ENCODE measurements at regions not wholly inside any gene's neighbourhood (a gene's known extent, or its start where the extent isn't known, plus 50 kb on each side); places are given as distances from the start of the nearest gene placed in this dataset.

DNA sequence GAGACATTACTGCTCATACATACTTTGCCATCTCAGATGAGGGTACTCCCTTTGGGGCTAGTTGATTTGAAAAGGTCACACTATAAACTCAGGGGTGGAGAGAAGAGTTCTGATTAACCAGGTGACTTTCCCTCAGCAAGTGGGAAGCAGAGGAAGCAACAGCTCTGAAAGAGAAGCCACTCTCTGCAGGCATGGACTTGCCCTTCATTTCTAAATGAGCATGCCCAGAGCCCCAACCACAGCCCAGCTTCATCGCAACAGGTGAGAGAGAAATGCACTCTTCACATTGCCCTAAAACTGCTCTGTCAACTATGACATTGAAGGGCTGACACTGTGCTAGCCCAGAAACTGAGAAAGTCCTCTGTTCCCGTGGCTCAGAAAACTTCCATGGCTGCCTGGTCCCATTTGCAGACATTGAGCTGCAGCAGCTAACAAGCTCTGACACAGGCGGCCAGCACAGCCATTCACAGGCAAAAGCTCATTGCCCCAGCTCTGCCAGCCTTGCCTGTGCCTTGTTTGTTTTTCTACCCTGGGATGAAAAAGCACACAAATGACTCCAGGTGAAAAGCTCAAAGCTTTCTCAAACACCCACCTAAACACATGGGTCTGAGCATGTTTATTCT lies 419.8 kb upstream of the DYNLRB2 start:
- no peak overlapping the region for H3K27ac ChIP-seq (ENCODE audit: low read depth in 1 of 3, low read length in 2 of 3)
- no peak overlapping the region for H3K4me3 ChIP-seq (ENCODE audit: low read depth in 1 of 3, low read length in 3 of 3)
- no peaks in the 10 kb centered on the region for H3K4me1 ChIP-seq (ENCODE audit: control insufficient read depth in 3 of 3, insufficient read depth in 2 of 3, low read depth in 1 of 3, low read length in 2 of 3)
- H3K27me3 ChIP-seq (ENCODE audit: control insufficient read depth in 3 of 3, insufficient read depth in 3 of 3, low read length in 3 of 3): no peaks in the 10 kb centered on the region
- no peak for FAIRE-seq
- DNase-seq: no peak
- no peaks in the 10 kb centered on the region for H3K36me3 ChIP-seq (ENCODE audit: control insufficient read depth in 3 of 3, insufficient read depth in 2 of 3, low read depth in 1 of 3, low read length in 3 of 3)
- H3K9me3 ChIP-seq (ENCODE audit: control insufficient read depth in 2 of 2, insufficient read depth in 1 of 2, low read depth in 1 of 2, low read length in 1 of 2): peaks cover 0 to 2% of the 10 kb centered on the region in 2 donors
- 67 to 82% (median 81%) methylated on average over 3 of the region's 3 CpGs for WGBS, 3 donors

DNA sequence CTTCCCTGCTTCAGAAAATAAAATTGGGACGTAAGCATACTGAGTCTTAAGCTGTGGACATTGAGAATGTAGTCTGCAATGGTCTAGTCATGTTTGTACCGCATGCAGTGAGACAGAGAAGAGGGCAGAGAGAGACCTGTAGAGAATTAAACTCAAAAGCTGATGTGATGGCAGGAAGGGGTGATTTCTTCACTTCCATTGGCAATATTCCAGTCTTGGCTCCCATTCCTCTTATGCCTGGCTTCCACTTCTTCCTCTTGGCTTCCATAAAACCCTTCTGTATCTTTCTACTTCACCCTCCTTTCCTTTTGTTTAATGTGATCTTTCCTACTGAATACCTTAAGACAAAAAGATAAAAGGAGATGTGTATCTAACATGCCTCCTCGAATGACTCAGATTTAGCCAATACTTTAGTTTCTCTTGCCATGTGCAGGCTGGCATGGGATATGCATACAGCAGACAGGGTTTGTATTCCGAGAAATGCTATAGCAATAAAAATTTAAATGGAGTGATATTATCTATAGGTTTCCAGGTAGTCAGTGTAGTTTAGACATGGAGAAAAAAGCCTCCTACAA lies 423.1 kb upstream of the DYNLRB2 start:
- DNase-seq (no peak), FAIRE-seq (no peak)
- Histone ChIP-seq H3K4me1 (ENCODE audit: control insufficient read depth in 3 of 3, insufficient read depth in 2 of 3, low read depth in 1 of 3, low read length in 2 of 3) (no peaks in the 10 kb centered on the region), H3K4me3 (ENCODE audit: low read depth in 1 of 3, low read length in 3 of 3) (no peak overlapping the region), H3K36me3 (ENCODE audit: control insufficient read depth in 3 of 3, insufficient read depth in 2 of 3, low read depth in 1 of 3, low read length in 3 of 3) (no peaks in the 10 kb centered on the region), H3K27ac (ENCODE audit: low read depth in 1 of 3, low read length in 2 of 3) (no peak overlapping the region), H3K9me3 (ENCODE audit: control insufficient read depth in 2 of 2, insufficient read depth in 1 of 2, low read depth in 1 of 2, low read length in 1 of 2) (peaks cover 0 to 2% of the 10 kb centered on the region in 2 donors), H3K27me3 (ENCODE audit: control insufficient read depth in 3 of 3, insufficient read depth in 3 of 3, low read length in 3 of 3) (no peaks in the 10 kb centered on the region)
- 75 to 85% (median 79%) methylated on average over 4 of the region's 4 CpGs for WGBS, 3 donors

- Histone ChIP-seq H3K27me3 (ENCODE audit: control insufficient read depth in 3 of 3, insufficient read depth in 3 of 3, low read length in 3 of 3) (no peaks in the 10 kb centered on the region), H3K27ac (ENCODE audit: low read depth in 1 of 3, low read length in 2 of 3) (no peak overlapping the region), H3K4me1 (ENCODE audit: control insufficient read depth in 3 of 3, insufficient read depth in 2 of 3, low read depth in 1 of 3, low read length in 2 of 3) (no peaks in the 10 kb centered on the region), H3K4me3 (ENCODE audit: low read depth in 1 of 3, low read length in 3 of 3) (no peak overlapping the region), H3K9me3 (ENCODE audit: control insufficient read depth in 2 of 2, insufficient read depth in 1 of 2, low read depth in 1 of 2, low read length in 1 of 2) (peaks cover 0 to 2% of the 10 kb centered on the region in 2 donors), H3K36me3 (ENCODE audit: control insufficient read depth in 3 of 3, insufficient read depth in 2 of 3, low read depth in 1 of 3, low read length in 3 of 3) (no peaks in the 10 kb centered on the region)
- FAIRE-seq (no peak), DNase-seq (no peak)
These were observed 424.1 kb upstream of the DYNLRB2 start for GRCh38 chr16:80116711-80117110.

GRCh38 chr16:80114699-80115098 lies 426.1 kb upstream of the DYNLRB2 start:
- Histone ChIP-seq H3K9me3 (ENCODE audit: control insufficient read depth in 2 of 2, insufficient read depth in 1 of 2, low read depth in 1 of 2, low read length in 1 of 2) (peaks cover 0 to 2% of the 10 kb centered on the region in 2 donors), H3K4me1 (ENCODE audit: control insufficient read depth in 3 of 3, insufficient read depth in 2 of 3, low read depth in 1 of 3, low read length in 2 of 3) (no peaks in the 10 kb centered on the region), H3K27me3 (ENCODE audit: control insufficient read depth in 3 of 3, insufficient read depth in 3 of 3, low read length in 3 of 3) (no peaks in the 10 kb centered on the region), H3K27ac (ENCODE audit: low read depth in 1 of 3, low read length in 2 of 3) (no peak overlapping the region), H3K36me3 (ENCODE audit: control insufficient read depth in 3 of 3, insufficient read depth in 2 of 3, low read depth in 1 of 3, low read length in 3 of 3) (no peaks in the 10 kb centered on the region), H3K4me3 (ENCODE audit: low read depth in 1 of 3, low read length in 3 of 3) (no peak overlapping the region)
- WGBS, 3 donors: 51 to 60% (median 53%) methylated on average over 2 of the region's 2 CpGs
- no peak for FAIRE-seq
- DNase-seq: no peak

DNA sequence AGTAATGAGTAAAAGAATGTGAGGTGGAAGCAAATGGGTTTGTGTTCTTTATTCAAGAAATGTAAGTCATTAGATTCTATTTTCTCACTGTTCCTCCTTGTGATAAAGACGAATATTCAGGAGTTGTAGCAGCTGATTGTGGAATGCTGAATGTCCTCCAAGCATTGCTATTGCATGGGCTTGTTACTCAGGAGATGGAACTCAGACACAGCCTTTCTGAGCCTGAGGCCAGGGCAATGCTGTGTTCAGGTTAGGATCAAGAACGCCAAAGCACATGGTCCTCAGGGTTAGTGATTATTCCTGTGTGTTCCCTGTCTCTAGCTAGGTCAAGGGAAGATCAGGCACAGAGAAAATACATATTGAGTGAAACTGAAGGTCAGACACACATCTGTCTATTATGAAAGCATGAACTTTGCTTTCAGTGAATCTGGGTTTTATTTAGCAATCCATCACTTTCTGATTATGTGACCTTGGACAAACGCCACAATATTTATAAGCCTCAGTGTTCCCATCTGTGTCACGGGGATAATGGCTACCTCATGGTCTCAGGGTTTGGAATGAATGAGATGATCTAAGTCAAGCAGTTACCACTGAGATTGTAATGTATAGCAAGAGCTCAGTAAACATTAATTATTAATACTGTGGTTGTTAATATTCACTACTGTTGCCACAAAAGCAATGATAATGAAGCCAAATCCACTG lies 426.8 kb upstream of the DYNLRB2 start:
- H3K4me3 ChIP-seq (ENCODE audit: low read depth in 1 of 3, low read length in 3 of 3): no peak overlapping the region
- H3K27ac ChIP-seq (ENCODE audit: low read depth in 1 of 3, low read length in 2 of 3): no peak overlapping the region
- no peaks in the 10 kb centered on the region for H3K4me1 ChIP-seq (ENCODE audit: control insufficient read depth in 3 of 3, insufficient read depth in 2 of 3, low read depth in 1 of 3, low read length in 2 of 3)
- DNase-seq: no peak
- no peaks in the 10 kb centered on the region for H3K36me3 ChIP-seq (ENCODE audit: control insufficient read depth in 3 of 3, insufficient read depth in 2 of 3, low read depth in 1 of 3, low read length in 3 of 3)
- peaks cover 0 to 2% of the 10 kb centered on the region in 2 donors for H3K9me3 ChIP-seq (ENCODE audit: control insufficient read depth in 2 of 2, insufficient read depth in 1 of 2, low read depth in 1 of 2, low read length in 1 of 2)
- no peaks in the 10 kb centered on the region for H3K27me3 ChIP-seq (ENCODE audit: control insufficient read depth in 3 of 3, insufficient read depth in 3 of 3, low read length in 3 of 3)
- FAIRE-seq: no peak
- WGBS, 3 donors: 56 to 59% (median 57%) methylated on average over 4 of the region's 4 CpGs

GRCh38 chr16:80109581-80109980 lies 431.2 kb upstream of the DYNLRB2 start:
- FAIRE-seq: no peak

DNA sequence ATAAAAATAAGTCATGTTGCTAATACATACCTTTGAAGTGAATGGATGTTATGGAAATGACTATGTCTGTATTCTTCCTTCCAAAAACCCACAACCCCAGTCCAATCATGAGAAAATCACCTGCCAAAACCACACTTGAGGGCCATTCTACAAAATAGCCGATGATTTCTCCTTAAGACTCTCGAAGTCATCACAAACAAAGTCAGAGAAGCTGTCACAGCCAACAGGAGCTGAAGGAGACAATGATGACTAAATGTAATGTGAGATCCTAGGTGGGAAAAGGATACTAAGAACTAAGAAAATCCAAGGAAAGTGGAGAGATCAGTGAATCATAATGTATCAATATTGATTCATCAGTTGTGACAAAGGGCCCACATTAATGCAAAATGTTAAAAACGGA lies 432.9 kb upstream of the DYNLRB2 start:
- no peak overlapping the region for H3K27ac ChIP-seq (ENCODE audit: low read depth in 1 of 3, low read length in 2 of 3)
- H3K36me3 ChIP-seq (ENCODE audit: control insufficient read depth in 3 of 3, insufficient read depth in 2 of 3, low read depth in 1 of 3, low read length in 3 of 3): no peaks in the 10 kb centered on the region
- H3K4me1 ChIP-seq (ENCODE audit: control insufficient read depth in 3 of 3, insufficient read depth in 2 of 3, low read depth in 1 of 3, low read length in 2 of 3): no peaks in the 10 kb centered on the region
- no peaks in the 10 kb centered on the region for H3K27me3 ChIP-seq (ENCODE audit: control insufficient read depth in 3 of 3, insufficient read depth in 3 of 3, low read length in 3 of 3)
- no peak for FAIRE-seq
- no peak overlapping the region for H3K4me3 ChIP-seq (ENCODE audit: low read depth in 1 of 3, low read length in 3 of 3)
- DNase-seq: no peak
- no peaks in the 10 kb centered on the region for H3K9me3 ChIP-seq (ENCODE audit: control insufficient read depth in 2 of 2, insufficient read depth in 1 of 2, low read depth in 1 of 2, low read length in 1 of 2)
- WGBS, 3 donors: 87 to 94% (median 91%) methylated on average over 3 of the region's 3 CpGs

More at GRCh38 chr16:80109581-80109980, 431.2 kb upstream of the DYNLRB2 start:
- no peak overlapping the region for H3K27ac ChIP-seq (ENCODE audit: low read depth in 1 of 3, low read length in 2 of 3)
- WGBS, 3 donors: 83 to 87% (median 86%) methylated on average over 7 of the region's 7 CpGs
- DNase-seq: no peak
- H3K36me3 ChIP-seq (ENCODE audit: control insufficient read depth in 3 of 3, insufficient read depth in 2 of 3, low read depth in 1 of 3, low read length in 3 of 3): no peaks in the 10 kb centered on the region
- no peak overlapping the region for H3K4me3 ChIP-seq (ENCODE audit: low read depth in 1 of 3, low read length in 3 of 3)
- H3K4me1 ChIP-seq (ENCODE audit: control insufficient read depth in 3 of 3, insufficient read depth in 2 of 3, low read depth in 1 of 3, low read length in 2 of 3): no peaks in the 10 kb centered on the region
- no peaks in the 10 kb centered on the region for H3K9me3 ChIP-seq (ENCODE audit: control insufficient read depth in 2 of 2, insufficient read depth in 1 of 2, low read depth in 1 of 2, low read length in 1 of 2)
- no peaks in the 10 kb centered on the region for H3K27me3 ChIP-seq (ENCODE audit: control insufficient read depth in 3 of 3, insufficient read depth in 3 of 3, low read length in 3 of 3)

DNA sequence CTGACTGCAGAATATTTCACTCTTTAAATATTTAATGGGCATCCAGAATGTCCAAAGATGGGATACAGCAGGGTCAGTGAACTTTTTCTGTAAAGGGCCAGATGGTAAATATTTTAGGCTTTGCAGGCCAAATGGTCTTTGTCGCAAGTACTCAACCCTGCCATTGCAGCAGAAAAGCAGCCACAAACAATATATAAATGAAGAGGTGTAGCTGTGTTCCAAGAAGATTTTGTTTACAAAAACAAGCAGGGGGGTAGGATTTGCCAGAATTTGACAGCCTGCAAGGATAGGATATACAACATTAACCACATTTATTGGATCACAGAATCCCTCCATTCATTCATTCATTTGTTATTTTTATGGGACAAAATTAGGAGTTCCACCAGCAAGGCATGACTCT lies 435.0 kb upstream of the DYNLRB2 start:
- Histone ChIP-seq H3K4me1 (ENCODE audit: control insufficient read depth in 3 of 3, insufficient read depth in 2 of 3, low read depth in 1 of 3, low read length in 2 of 3) (no peaks in the 10 kb centered on the region), H3K9me3 (ENCODE audit: control insufficient read depth in 2 of 2, insufficient read depth in 1 of 2, low read depth in 1 of 2, low read length in 1 of 2) (peaks cover 0 to 2% of the 10 kb centered on the region in 2 donors), H3K4me3 (ENCODE audit: low read depth in 1 of 3, low read length in 3 of 3) (no peak overlapping the region), H3K27ac (ENCODE audit: low read depth in 1 of 3, low read length in 2 of 3) (no peak overlapping the region), H3K27me3 (ENCODE audit: control insufficient read depth in 3 of 3, insufficient read depth in 3 of 3, low read length in 3 of 3) (no peaks in the 10 kb centered on the region), H3K36me3 (ENCODE audit: control insufficient read depth in 3 of 3, insufficient read depth in 2 of 3, low read depth in 1 of 3, low read length in 3 of 3) (no peaks in the 10 kb centered on the region)
- DNase-seq (no peak), FAIRE-seq (no peak)
- 77 to 95% (median 88%) methylated on average over 1 of the region's 1 CpG for WGBS, 3 donors

Data from small intestine (tissue), 7 donors.